Mucosa of descending colon (tissue), 3 donors: ENCODE measurements at regions not wholly inside any gene's neighbourhood (a gene's known extent, or its start where the extent isn't known, plus 50 kb on each side); places are given as distances from the start of the nearest gene placed in this dataset.
"Not testable (repeated sequence)": the region's sequence is repeated elsewhere in the genome, so short reads cannot be mapped to it uniquely, and the experiment has no call there.

ENCODE experiments used
- ATAC-seq: fragments of 200-7000 bp; cut with Tn5 transposase; one replicate; pipeline ENCODE4 v1.9.1; 2020; ENCODE audit warnings: mild to moderate bottlenecking, moderate library complexity
- DNase-seq, 3 donors: peaks; one replicate each; pipeline ENCODE4 v3.0.0-alpha.2; 2020
- H3K36me3 ChIP-seq: fragments of 200-600 bp; one replicate; pipeline ENCODE4 v1.8.0; 2021; ENCODE audit warnings: low read depth, mild to moderate bottlenecking
- H3K4me1 ChIP-seq: fragments of 200-600 bp; one replicate; pipeline ENCODE4 v1.8.0; 2021; ENCODE audit warnings: low read depth, mild to moderate bottlenecking
- H3K4me3 ChIP-seq: fragments of 200-600 bp; one replicate; pipeline ENCODE4 v1.8.0; 2021; ENCODE audit warnings: mild to moderate bottlenecking
- H3K9me3 ChIP-seq: fragments of 200-600 bp; one replicate; pipeline ENCODE4 v1.8.0; 2021; ENCODE audit warnings: mild to moderate bottlenecking
- intact Hi-C, 2 donors: fragments of 100-400 bp; cut with DNase I in 1 of 2; cut with micrococcal nuclease in 1 of 2; formaldehyde crosslinking; loops; one replicate each; pipeline versions ENCODE4 v1.11.0 to v1.11.1; 2022; cut with DNase I, micrococcal nuclease
- TF ChIP-seq, protein P1 (sequence below): fragments of 200-600 bp; IDR thresholded peaks from one replicate; pipeline ENCODE4 v1.8.0; 2022; ENCODE audit warnings: antibody characterized with exemption, mild to moderate bottlenecking
- donor health status: DM: no; HTN: no; CAD: no; lungs with moderate emphysema.
- donor health status: DM: no; HTN: no; CAD: no.
- donor health status: DM: no; HTN: yes; CAD: no.

DNA sequence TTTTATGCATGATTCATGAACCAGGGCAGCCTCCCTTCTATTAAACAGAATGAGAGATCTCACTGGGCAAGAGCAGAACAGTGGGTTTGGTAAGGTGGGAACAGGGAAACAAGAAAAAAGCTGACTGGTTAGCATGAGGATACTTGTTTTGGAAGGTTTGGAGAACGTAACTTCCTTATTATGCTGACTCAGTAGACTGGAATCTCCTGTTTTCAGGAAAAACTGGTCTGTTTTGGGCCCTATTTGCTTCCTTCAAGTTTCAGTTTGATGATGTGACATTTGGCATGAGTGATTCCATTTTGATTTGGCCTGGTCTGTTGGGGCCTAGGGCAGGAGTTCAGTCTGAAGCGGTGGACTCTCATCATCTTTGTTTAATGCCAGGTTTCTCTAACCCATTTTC is 172.0 kb downstream of the MYLK4 start:
- TF ChIP-seq, protein P1, sequence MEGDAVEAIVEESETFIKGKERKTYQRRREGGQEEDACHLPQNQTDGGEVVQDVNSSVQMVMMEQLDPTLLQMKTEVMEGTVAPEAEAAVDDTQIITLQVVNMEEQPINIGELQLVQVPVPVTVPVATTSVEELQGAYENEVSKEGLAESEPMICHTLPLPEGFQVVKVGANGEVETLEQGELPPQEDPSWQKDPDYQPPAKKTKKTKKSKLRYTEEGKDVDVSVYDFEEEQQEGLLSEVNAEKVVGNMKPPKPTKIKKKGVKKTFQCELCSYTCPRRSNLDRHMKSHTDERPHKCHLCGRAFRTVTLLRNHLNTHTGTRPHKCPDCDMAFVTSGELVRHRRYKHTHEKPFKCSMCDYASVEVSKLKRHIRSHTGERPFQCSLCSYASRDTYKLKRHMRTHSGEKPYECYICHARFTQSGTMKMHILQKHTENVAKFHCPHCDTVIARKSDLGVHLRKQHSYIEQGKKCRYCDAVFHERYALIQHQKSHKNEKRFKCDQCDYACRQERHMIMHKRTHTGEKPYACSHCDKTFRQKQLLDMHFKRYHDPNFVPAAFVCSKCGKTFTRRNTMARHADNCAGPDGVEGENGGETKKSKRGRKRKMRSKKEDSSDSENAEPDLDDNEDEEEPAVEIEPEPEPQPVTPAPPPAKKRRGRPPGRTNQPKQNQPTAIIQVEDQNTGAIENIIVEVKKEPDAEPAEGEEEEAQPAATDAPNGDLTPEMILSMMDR = no peak
- Histone ChIP-seq H3K9me3 (no peaks in the 10 kb centered on the region), H3K4me1 (no peaks in the 10 kb centered on the region), H3K4me3 (no peak overlapping the region), H3K36me3 (no peaks in the 10 kb centered on the region)
- intact Hi-C loops = no loop called here
- DNase-seq (no peak), ATAC-seq (no peak)

DNA sequence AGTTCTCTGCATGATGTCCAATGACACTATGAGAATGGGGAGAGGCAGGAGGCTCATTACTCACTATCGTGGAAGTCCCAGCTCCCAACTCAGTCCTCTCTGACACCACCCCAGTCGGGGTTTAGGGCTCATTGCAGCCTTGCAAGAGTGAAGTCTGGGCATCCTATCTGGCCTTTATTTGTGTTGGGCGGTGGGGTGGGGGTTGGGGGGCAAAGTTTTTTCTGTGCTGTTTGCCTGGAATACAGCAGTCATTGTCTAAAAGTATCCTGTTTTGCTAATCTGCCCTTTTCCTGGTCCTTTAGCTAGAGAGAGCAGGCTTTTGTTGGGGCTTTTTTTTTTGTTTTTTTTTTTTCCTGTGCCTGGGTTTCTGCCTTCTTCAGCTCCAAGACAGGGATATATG is 174.2 kb downstream of the MYLK4 start:
- no peaks in the 10 kb centered on the region for H3K4me1 ChIP-seq
- H3K36me3 ChIP-seq = no peaks in the 10 kb centered on the region
- ATAC-seq (no peak), DNase-seq (no peak)
- intact Hi-C loops = no loop called here
- TF ChIP-seq, protein P1 = no peak
- H3K4me3 ChIP-seq = no peak overlapping the region
- no peaks in the 10 kb centered on the region for H3K9me3 ChIP-seq

DNA sequence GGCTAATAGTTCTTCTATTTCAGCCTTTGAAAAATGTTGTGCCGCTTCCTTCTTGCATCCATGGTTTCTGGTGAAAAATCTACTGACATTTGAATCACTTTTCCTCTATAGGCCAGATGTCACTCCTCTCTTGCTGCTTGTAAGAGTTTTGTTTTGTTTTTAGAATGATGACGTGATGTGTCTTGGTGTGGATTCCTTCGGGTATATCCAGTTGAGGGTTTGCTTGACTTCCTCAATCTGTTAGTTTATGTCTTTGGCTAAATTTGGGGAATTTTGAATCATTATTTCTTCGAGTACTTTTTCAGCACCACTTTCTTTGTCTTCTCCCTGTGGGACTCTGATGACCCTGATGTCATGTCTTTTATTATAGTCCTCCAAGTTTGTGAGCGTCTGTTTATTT is 175.5 kb downstream of the MYLK4 start:
- TF ChIP-seq, protein P1 = no peak

DNA sequence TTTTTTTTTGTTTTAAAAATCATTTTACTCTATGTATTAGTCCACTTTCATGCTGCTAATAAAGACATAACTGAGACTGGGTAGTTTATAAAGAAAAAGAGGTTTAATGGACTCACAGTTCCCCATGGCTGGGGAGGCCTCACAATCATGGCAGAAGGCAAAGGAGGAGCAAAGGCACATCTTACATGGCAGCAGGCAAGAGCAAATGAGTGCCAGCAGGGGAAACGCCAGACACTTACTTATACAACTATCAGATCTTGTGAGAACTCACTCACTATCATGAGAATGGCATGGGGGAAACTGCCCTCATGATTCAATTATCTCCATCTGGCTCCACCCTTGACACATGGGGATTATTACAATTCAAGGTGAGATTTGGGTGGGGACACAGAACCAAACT is 181.3 kb downstream of the MYLK4 start:
- H3K4me1 ChIP-seq, intact Hi-C loops, H3K9me3 ChIP-seq, H3K36me3 ChIP-seq, H3K4me3 ChIP-seq, DNase-seq, ATAC-seq: not testable (repeated sequence)

More for the DNA sequence above, 175.5 kb downstream of the MYLK4 start:
- no peak overlapping the region for H3K4me3 ChIP-seq
- DNase-seq = no peak
- H3K4me1 ChIP-seq = no peaks in the 10 kb centered on the region
- H3K9me3 ChIP-seq = no peaks in the 10 kb centered on the region
- no peaks in the 10 kb centered on the region for H3K36me3 ChIP-seq
- no peak for ATAC-seq
- intact Hi-C loops = no loop called here

DNA sequence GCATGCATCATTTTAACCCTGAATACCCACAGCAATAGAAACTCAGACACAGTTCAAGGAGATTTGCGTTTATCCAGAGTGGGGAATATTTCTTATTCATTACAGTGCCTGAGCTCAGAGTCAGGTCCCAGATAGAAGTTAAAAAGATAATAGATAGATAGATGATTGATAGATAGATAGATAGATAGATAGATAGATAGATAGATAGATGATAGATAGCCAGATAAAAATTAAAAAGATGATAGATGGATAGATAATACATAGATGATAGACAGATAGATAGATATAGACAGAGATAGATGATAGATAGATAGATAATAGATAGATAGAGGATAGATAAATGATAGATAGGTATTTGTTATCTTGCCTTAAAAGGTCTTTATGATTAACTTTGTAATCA is 184.7 kb downstream of the MYLK4 start:
- intact Hi-C loops = no loop called here
- Histone ChIP-seq H3K4me1 (no peaks in the 10 kb centered on the region), H3K36me3 (no peaks in the 10 kb centered on the region), H3K9me3 (no peaks in the 10 kb centered on the region), H3K4me3 (no peak overlapping the region)
- TF ChIP-seq, protein P1 = no peak
- DNase-seq (no peak), ATAC-seq (no peak)

DNA sequence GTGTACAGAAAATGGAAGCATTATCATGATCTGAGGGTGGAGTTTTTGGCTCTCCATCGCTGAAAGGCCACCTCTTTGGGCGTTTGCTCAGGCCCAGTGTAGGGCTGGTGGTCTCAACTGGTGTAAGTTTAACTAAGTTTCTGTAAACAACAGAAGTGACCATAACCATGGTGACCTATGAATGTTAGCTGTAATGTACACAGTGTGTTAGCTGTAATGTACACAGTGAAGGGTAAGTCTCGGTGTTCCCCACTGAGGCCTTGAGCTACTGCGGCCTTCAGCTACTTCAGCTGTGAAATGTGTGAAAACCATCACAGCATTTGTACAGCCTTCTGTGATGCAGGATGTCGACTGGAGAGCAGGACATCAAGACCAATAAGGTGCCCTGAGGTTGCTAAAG is 185.2 kb downstream of the MYLK4 start:
- TF ChIP-seq, protein P1 = no peak
- H3K4me3 ChIP-seq = no peak overlapping the region
- H3K4me1 ChIP-seq = no peaks in the 10 kb centered on the region
- ATAC-seq = no peak
- DNase-seq = no peak
- H3K9me3 ChIP-seq = no peaks in the 10 kb centered on the region
- intact Hi-C loops = no loop called here
- H3K36me3 ChIP-seq = no peaks in the 10 kb centered on the region
